GM18909 (cell line): ENCODE measurements at regions not wholly inside any gene's neighbourhood (a gene's known extent, or its start where the extent isn't known, plus 50 kb on each side); places are given as distances from the start of the nearest gene placed in this dataset.
"Not testable (repeated sequence)": the region's sequence is repeated elsewhere in the genome, so short reads cannot be mapped to it uniquely, and the experiment has no call there.

Experiments used
- ATAC-seq: cut with Tn5 transposase; IDR thresholded peaks from one replicate; pipeline ENCODE4 v1.9.1; 2021; ENCODE audit warnings: mild to moderate bottlenecking; ENCODE audit not compliant: unreplicated experiment, poor library complexity

GRCh38 chr16:80265624-80266306 is 275.0 kb upstream of the DYNLRB2 start:
- no peak for ATAC-seq

GRCh38 chr16:80263848-80264694 is 276.7 kb upstream of the DYNLRB2 start:
- no peak for ATAC-seq

- no peak for ATAC-seq
Observed at GRCh38 chr16:80263181-80263823, 277.5 kb upstream of the DYNLRB2 start.

- ATAC-seq: no peak
Observed at GRCh38 chr16:80260906-80261311, 279.9 kb upstream of the DYNLRB2 start.

GRCh38 chr16:80259290-80259805 is 281.4 kb upstream of the DYNLRB2 start:
- no peak for ATAC-seq

GRCh38 chr16:80258407-80258806 is 282.4 kb upstream of the DYNLRB2 start:
- ATAC-seq: no peak

GRCh38 chr16:80254970-80255369 is 285.8 kb upstream of the DYNLRB2 start:
- no peak for ATAC-seq

- ATAC-seq: no peak
Observed at GRCh38 chr16:80253741-80254140, 287.1 kb upstream of the DYNLRB2 start.

GRCh38 chr16:80250381-80250780 is 290.4 kb upstream of the DYNLRB2 start:
- ATAC-seq: no peak

GRCh38 chr16:80243303-80243702 is 297.5 kb upstream of the DYNLRB2 start:
- ATAC-seq: not testable (repeated sequence)

GRCh38 chr16:80242279-80242678 is 298.5 kb upstream of the DYNLRB2 start:
- ATAC-seq: not testable (repeated sequence)

- no peak for ATAC-seq
Observed at GRCh38 chr16:80233097-80233835, 307.5 kb upstream of the DYNLRB2 start.

- peak; percentile 68 for ATAC-seq
Observed at GRCh38 chr16:80231888-80232287, 308.9 kb upstream of the DYNLRB2 start.

- ATAC-seq: no peak
Observed at GRCh38 chr16:80231121-80231520, 309.7 kb upstream of the DYNLRB2 start.

- ATAC-seq: no peak
Observed at GRCh38 chr16:80230328-80231120, 310.3 kb upstream of the DYNLRB2 start.

GRCh38 chr16:80226499-80226898 is 314.3 kb upstream of the DYNLRB2 start:
- ATAC-seq: no peak

GRCh38 chr16:80210787-80211186 is 330.0 kb upstream of the DYNLRB2 start:
- ATAC-seq: no peak

GRCh38 chr16:80208743-80209142 is 332.1 kb upstream of the DYNLRB2 start:
- ATAC-seq: no peak

GRCh38 chr16:80208015-80208414 is 332.8 kb upstream of the DYNLRB2 start:
- no peak for ATAC-seq
